Activated naive CD4-positive, alpha-beta T cell treated with anti-CD3 and anti-CD28 coated beads, Interleukin-2, amount 50 U/mL, for 16 hours (primary cell): ENCODE measurements at regions not wholly inside any gene's neighbourhood (a gene's known extent, or its start where the extent isn't known, plus 50 kb on each side); places are given as distances from the start of the nearest gene placed in this dataset.

Source experiments
- DNase-seq: peaks from one replicate; pipeline ENCODE4 v3.0.0-alpha.2; 2020

DNA sequence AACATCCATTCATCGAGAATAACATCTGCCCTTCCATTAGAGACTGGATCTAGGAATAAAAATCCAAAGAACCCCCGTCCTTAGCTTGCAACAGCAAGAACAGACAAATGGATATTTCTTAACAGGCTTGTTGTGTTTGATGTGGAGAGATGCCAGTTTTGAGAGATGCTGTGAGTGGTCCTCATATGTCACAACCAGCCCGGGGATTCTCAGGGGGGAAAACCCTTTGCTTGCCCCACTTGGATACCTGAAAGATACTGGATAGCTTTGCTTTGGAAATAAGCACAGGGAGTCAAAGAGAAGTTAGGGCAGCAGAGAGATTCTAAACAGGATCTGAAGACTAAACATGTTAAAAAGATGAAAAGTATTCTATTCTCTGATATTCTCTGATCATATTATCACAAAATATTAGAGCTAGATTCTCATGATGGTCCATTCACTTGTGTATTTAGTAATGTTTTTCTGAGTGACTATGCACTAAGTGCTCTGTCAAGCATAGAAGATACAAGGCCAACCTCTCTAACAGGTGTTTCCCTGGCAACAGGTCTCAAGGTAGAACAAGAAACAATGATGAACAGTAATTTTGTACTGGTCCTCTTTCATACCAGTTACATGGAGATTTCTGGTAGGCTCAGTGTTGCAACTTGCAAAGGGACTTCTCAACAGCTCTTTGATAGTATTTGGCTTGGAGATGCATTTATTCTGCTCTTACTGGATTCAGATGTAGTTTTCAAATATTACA is 348.2 kb downstream of the MYCN start:
- DNase-seq, result no peak

DNA sequence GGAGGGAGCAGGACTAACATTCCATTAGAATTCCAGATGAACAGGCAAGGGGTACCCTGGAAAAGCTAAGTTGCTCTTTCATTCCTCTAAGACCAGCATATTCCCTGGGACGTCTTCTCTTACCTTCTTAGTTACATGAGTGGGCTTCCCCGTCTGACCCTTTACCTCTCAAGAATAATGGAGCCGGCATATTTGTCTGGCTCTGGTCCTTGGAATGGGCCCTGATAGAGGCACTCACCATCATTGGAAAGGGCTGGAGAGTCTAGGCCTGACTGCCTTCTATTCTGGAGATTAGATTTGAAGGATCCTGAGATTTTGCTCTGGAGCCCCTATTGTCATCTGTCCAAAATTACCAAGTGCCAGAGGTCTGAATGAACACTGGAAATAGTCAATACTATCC is 347.5 kb downstream of the MYCN start:
- no peak for DNase-seq

DNA sequence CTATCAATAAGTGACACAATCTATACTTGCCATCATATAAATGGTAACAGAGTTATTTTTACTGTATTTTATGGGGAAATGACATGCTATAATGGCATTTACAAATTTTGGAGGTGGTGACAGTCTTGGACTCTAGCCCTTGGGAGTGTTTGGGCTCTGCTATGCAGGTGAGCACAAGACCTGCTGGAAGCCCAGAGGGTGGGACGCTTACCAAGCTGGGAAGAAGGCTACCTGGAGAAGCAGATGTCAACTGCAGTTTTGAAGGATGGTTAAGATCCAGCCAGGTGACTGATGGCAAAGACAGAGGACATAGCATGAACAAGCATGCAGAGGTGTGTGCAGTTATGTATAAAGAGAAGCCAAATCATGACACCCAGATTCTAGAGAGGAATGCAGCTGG is 346.9 kb downstream of the MYCN start:
- DNase-seq, result no peak

DNA sequence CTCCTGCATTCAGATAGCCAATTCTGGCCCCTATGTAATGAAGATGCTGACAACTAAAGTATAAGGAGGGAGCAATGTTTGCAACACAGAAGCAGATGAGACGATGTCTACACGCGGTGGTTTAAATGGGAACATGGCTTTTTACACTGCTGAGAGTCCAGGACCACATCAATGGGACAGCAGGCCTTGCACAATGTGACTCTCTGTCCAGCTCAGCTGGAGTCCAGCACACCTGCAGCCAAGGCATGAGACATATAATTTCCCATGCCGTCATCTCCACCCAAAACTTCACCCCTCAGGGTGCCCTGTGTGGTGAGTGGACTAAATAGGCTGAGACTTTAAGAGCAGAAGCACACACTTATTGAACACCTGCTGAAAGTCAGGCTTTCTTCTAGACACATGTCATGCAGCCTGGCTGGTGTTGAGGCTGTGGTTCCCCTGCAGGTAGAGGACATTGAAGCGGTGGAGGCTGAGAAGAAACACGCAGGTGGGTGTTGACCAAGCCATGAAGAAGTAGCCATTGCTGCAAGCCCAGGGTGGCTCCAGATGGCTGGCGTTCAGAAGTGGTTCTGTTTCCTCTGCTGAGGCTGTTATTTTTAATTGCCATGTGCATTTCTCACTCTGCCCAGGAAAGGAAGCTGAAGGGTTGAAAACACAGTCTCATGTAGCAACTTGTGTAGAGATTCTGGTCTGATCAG is 345.6 kb downstream of the MYCN start:
- DNase-seq, result no peak

DNA sequence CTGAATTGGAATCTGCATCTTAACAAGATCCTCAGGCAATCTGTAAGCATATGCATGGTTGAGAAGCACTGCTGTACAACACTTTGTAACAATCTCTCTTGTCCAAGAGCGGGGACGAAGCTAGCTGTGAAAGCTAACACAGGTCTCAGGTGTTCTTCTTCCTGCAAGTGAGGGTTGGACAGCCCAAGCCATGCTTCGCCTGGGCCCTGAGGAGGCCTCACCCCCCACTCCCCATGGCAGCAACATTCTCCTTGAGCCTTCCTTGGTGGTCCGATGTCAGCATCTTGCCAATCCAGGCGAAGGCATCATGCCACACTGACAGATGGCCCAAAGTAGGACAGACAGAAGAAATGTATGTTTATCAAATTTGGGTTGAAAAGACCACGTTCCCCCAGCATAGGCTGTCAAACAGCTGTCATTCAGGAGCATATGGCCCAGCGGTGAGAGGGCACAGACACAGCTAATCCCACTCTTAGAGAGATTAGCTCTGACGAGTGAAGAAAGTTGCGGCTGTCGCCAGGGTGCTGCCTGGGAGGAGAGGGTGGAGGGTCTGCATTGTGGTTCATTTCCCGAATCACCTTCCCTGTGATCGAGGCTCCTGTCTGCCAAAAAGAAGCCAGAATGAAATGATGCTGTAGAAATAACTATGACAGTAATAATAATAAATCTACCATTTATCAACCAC is 344.7 kb downstream of the MYCN start:
- DNase-seq, result no peak

DNA sequence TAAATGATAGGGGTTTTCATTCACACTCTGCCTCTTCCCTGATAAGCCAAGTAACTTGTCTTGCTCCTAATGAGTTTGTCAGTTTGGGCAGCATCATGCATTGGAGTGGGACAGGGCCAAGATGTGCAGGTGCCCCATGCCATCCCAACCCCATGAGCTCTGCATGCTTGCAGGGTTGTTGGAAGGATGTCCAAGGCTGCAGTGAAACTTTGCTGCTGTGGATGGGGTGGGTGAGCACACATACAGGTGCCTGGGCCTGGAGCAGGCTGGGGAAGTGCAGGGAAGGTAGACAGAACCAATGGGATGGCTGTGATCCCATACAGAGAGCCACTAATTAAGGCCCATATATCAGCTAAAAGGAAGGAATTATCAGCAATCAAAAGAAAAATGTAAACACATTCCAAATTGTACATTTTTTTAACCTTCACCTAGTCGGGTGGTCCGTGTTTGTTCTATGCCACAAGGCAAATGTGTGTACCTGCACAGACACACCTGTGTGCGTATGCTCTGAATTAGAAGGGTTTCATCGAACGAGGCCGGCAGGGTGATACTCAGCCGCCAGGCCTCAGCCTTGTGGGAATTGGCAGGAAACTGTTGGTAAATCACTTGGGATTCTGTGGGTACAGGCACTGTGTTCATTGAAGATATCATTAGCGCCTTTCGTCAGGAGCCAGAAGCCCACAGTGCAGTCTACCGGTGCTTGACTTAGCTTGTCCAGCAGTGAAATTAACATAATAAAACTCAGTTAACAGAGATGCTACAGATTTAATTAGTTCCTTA is 342.9 kb downstream of the MYCN start:
- DNase-seq, result no peak

DNA sequence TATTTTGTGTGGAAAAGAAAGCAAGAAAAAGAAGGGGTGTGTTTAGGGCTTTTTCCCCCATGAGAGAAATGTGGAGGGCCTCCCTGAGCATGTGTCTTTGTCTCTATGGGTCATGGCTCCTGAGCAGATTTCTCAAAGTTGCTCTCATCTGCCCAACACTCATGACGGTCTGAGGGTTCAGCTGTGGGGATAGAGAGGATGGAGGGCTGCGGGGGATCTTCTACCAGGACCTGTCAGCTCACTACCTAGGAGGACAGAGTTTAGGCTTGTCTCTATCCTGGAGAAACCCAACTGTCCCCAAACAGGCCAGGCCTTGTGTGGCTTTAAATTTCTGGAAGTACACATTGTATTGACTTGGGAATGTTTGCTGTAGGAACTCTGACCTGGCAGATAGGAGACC is 342.2 kb downstream of the MYCN start:
- DNase-seq, result no peak

DNA sequence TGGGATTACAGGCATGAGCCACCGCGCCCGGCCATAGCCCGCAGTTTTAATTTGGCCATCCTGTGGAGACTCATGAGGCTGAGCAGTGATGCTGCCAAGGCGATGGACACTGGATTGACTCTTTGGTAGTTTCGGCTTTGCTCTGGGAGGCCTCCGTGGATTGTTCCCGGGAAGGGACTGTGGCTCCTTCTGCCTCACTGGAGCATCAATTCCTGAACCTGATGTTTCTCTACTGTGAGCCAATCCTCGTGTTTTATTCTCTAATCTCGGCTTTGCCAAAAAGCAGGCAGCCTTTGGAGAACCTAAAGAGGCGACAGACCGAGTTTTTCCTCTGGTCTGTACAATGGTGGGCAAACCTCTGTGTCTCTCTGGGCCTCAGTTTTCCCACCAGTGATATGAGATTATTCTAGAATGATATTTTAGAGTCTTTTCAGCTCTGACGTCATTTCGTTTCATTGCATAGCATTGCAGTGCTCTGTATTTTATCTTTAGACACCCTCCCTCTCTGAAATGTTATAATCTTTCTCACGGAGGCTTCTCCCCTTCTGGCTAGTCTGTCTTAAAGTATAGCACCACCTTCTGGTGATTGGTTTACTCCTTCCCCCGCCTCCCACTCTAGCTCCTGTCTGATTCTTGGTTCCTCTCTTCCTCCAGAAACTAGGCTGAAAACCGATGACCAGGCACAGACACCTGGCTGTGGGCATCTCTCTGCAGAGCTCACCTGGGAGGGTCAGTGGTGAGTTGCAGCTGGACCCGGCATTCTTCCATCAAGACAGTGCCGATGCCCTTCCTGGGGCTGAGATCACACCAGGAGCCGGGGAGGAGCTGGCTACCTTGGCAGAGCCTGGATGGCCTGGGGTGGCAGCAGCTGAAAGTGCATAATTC is 341.3 kb downstream of the MYCN start:
- no peak for DNase-seq

DNA sequence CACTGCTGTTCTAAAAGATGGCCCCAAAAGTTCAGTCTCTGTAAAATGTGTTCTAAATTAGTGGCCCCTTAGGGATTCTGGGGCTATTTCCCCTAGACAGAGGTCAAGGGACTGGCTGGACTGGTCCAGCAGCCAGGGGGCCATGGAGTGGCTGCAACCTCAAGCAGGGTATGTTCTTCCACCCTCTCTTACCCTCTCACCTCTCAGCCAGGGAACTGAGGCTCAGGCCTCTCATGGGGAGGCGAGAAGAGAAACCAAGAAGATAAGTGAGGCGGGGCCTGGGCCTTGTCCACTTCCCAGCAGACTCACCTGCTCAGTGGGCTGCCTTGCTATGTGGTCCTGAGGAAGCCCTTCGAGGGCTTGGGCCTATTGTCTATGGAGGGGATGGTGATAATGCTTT is 339.7 kb downstream of the MYCN start:
- DNase-seq, result no peak

DNA sequence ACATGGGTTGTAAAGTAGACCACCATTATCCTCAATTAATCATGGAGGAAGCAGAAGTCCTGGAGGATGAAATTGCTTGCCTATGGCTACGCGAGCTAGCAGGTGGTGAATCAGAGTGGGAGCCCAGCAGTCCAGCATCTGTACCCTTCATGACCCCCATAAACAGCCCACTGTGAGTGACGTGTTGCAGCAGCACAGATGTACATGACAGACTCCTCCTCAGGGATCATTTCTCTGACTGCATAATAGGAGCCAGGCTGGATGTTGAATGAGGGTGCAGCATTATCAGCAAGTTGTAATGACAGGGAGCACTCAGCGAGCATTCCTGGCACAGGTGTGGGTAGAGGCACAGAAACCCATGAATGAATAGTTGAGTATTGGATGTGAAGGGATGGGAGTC is 339.3 kb downstream of the MYCN start:
- no peak for DNase-seq

DNA sequence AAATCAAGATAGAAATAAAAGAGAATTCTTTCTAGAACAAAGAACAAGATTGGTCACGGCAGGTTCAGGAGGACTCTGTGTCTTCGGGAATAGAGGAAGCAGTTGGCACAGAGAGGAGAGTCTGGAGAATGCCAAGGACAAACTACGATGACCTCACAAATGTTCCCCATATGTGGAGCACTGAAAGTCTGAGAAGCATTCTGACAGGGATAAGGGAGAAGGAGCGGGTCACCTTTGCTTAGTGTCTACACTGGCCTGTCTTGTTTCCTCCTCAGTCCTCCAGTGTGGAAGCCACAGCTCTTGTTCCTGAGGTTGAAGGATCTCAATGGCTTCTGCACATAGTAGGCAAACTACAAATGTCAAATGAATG is 338.8 kb downstream of the MYCN start:
- DNase-seq, result no peak

DNA sequence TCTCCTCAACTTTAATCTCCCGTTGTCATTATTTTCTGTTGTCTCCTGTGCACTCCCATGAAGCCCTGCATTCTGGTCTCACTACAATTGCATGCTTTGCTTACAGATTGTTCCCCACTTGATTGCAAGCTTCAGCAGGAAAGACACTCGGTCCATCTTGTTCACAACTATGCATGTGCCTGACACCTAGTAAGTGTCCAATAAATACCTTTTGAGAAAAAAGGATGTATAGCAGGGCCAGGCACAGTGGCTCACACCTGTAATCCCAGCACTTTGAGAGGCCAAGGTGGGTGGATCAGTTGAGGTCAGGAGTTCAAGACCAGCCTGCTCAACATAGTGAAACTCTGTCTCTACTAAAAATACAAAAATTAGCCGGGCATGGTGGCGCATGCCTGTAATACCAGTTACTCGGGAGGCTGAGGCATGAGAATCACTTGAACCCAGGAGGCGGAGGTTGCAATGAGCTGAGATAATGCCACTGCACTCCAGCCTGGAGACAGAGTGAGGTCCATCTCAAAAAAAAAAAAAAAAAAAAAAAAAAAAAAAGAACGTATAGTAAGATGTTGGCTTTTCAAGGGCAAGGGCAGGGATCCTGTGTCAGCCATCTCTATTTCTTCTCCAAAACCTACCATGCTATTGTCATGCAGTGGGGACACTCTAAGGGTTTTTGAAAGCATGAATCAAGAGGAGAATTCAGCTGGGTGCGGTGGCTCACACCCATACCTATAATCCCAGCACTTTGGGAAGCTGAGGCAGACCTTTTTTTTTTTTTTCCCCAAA is 338.3 kb downstream of the MYCN start:
- DNase-seq, result no peak

DNA sequence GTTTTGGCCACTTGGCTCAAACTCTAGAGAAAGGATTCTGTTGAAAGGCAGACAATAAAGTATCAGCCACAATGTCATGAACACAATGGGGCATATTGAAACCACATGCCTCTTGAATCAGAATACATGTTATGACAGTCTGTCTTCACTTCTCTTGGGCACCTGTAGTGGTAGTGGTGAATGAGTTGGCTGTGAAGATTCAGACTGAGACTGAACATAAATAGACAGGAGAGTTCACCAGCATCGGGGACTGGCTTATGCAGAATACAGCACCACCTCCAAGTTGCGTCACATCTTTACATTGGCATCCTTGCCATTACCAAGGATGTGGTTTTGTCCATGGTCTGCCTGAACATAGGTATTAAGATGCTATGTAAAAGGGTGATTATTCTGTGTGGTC is 336.8 kb downstream of the MYCN start:
- DNase-seq, result no peak

DNA sequence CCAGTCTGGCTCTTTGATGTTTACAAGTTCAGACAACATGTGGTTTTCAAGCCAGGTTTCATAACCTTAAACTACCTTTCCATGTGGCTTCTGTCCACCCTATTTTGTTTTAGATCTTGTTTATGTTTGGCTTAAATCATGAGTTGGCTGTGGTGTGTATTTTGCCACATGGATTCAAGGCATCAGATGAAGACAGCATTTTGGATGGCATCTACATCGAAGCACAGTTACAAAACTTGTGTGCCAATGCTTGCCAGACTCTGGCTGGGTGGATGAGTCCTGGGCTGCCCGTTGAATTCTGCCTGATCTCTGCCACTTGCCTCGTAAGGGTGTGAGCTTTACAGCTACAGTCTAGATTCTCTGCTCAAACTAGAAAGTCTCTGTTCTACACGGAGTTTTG is 335.3 kb downstream of the MYCN start:
- DNase-seq, result no peak

DNA sequence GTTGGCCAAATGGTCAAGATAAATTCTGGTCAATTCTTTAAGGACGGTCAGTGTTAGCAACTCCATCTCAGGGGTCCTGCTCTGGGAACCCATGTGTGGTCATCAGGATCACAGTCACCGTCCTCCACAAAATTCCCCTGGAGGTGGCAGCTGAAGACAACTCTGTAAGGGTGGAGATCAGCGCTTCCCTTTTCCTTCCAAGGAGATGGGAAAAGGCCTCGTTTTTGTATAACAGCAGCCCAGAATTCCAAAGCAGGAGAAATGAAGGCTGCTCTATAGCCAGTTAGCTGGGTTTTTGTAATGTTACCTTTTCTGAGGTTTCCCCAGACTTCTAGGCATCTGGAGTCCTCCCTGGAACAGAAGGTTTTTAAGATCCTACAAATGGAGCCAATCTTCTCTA is 334.8 kb downstream of the MYCN start:
- no peak for DNase-seq

DNA sequence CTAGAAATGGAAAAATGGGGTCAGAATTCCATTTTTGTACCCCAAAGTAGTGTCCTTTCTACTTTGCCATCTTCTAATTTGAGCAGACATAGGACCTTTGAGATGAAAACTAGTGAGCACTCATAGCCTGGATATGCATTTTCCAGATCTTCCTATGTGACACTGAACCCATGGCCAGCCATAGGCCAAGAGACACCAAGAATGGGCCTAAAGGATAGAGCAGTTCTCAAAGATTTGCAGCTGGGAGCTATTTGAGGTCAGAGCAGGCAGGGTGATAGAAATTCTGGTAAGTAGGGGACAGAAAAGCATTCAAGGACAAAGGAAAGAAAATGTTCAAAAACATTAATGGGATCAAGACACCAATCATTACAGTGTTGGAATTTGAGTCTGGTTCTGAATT is 332.8 kb downstream of the MYCN start:
- DNase-seq, result no peak

DNA sequence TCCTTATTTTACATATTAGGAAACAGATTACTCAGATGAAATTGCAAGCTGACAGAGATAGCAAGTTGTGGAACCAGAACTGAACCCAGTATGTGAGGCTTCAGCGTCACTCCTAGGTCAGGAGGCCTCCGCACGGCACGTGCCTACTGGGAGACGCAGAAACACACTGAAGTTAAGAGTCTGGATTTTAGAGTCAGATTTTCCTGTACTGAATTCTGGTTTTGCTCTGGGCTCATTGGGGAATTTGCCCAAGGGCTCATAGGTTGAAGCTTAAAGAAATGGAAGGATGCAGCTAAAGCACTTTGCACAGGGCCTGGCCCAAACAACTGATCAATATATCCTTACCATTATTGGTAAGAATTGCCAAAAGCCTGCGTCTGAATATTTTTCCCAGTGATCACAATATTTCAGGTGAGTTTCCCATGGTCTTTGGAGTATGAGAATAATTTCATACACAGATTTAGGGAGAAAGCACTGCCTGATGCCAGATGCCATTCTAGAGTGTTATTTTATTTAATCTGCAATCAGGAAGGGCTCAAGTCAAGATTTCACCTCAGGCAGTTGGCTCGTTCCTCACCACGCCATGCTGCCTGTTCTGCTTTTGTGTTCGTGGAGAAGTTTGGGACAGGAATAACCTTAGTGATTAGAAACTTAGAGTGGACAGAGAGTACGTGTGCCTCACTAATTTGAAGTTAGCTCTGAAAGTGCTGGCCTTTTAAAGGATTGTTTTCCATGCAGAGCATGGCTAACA is 331.9 kb downstream of the MYCN start:
- DNase-seq, result no peak

DNA sequence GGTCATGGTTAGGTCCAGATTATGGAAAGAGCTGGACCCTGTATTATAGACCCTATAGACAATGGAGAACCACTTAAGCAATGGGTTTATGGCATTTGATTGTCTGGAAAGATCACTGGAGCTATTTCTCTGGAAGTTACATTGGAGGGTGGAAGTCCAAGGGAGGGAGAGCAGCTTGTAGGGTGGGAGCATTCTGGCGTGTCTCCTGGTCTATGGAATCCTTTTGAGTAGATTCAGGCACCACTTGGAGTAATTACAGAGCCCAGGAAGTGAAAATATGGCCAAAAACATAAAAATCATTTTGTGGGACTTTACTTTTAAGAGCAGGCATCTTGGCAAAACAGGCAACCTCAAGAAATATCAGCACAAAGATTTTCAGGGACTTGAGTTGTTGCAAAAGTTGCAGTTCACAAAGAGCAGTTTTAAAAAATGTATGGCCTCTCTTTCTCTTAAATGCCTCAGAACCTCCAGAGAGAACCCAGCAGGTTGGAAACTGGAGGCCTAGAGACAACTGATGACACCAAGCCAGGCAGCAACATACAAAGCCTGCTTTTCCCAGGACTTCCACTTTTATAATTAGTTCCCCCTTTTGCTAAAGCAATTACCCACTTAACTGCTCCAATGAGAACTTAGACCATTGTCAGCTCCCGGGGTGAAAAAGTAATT is 331.0 kb downstream of the MYCN start:
- DNase-seq, result no peak

DNA sequence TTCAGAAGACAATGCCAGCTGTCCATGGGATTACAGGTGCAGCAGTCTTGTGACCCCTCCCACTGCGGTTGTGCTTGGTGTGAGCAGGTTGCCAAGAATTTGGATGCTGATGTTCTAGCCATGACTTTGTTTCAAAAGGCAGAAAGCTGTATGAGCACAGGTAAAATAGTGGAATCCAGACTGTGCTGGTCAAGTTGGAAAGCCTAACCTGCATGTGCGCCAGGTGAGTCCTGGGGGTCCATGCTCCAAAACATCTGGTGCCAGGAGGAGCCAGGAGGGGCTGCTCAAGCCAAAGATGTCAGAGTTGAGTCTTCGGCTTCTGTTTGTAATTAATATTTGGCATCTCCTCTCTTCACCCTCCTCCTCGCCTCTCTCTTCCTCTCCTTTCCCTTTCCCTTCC is 330.1 kb downstream of the MYCN start:
- no peak for DNase-seq

DNA sequence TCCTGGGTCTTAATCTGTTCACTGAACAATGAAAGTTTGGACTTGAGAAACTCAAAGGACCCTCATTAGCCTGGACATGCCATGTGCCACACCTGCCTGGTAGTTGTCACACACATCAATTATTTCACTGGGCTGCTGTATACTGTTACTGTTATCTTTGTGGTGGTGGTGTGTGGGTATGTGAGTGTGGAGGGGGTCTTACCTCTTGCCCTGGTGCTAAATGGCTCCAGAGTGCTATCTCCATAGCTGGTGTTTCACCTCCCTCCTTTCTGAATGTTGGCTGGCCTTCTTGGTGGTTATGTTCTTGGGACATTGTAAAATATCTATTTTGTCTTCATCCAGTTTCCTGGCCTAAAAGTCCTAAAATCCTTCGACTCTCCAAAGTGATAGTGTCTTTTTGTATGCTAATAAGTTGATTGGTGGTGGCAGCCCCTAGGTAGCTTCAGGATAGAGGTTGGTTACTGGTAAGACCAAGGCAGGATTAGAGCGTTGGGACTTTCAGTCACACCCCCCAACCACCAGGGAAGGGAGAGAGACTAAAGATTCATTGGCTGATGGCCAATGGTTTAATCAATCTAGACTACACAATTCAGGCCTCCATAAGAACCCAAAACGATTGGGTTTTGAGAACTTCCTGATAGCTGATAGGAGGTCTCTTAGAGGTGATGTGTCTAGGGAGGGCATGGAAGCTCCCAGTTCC is 328.1 kb downstream of the MYCN start:
- no peak for DNase-seq
